ENCODE measurements at regions not wholly inside any gene's neighbourhood (a gene's known extent, or its start where the extent isn't known, plus 50 kb on each side); places are given as distances from the start of the nearest gene placed in this dataset.

DNA sequence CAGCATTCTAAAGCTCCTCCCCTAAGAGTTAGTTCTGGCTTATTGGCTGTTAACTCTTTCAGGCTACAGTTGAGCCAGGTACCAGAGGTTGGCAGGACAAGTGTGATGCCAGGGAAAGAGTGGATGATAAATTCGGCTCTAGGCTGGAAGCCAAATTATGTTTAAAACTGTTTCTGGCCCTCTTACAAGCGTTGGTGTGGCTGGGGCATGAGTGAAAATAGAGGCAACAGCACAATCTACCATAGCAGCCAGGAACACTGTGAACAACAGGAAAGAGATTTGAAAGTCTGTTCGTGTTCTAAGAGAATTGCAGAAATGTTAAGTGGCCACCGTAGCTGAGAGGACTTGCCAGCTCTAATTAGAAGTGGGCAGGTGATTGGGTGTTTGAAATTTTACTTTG lies 84.2 kb downstream of the CDC7 start:
- TF ChIP-seq EZH2 (IDR thresholded peaks at IDR 0.05; ENCODE audit: borderline replicate concordance, low read depth, low read length, poor library complexity, severe bottlenecking) = no peak
- TF ChIP-seq, protein P1, sequence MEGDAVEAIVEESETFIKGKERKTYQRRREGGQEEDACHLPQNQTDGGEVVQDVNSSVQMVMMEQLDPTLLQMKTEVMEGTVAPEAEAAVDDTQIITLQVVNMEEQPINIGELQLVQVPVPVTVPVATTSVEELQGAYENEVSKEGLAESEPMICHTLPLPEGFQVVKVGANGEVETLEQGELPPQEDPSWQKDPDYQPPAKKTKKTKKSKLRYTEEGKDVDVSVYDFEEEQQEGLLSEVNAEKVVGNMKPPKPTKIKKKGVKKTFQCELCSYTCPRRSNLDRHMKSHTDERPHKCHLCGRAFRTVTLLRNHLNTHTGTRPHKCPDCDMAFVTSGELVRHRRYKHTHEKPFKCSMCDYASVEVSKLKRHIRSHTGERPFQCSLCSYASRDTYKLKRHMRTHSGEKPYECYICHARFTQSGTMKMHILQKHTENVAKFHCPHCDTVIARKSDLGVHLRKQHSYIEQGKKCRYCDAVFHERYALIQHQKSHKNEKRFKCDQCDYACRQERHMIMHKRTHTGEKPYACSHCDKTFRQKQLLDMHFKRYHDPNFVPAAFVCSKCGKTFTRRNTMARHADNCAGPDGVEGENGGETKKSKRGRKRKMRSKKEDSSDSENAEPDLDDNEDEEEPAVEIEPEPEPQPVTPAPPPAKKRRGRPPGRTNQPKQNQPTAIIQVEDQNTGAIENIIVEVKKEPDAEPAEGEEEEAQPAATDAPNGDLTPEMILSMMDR (conservative IDR thresholded peaks at IDR 0.05; ENCODE audit: low read depth, low read length) = no peak
- no peak for DNase-seq (ENCODE audit: low spot score)
- ChIA-PET POLR2A (ENCODE audit: low non-redundant PET) (no interaction called here), CTCF (no interaction called here)
- no peaks in the 10 kb centered on the region for H3K9me3 ChIP-seq (ENCODE audit: low read depth, low read length, poor library complexity, severe bottlenecking)
- no peaks in the 10 kb centered on the region for H3K27me3 ChIP-seq (replicated peaks; ENCODE audit: insufficient read depth, low read depth, low read length, poor library complexity)
- no peak overlapping the region for H3K4me3 ChIP-seq (ENCODE audit: low read depth, low read length, poor library complexity, severe bottlenecking)
- BruUV-seq (replicated peaks) = no TSS peak
- intact Hi-C loops (cut with micrococcal nuclease; ENCODE audit: unreplicated experiment) = no loop called here
- no peaks in the 10 kb centered on the region for H3K4me1 ChIP-seq (ENCODE audit: insufficient read depth, low read length, poor library complexity, severe bottlenecking)
- no peak overlapping the region for H3K27ac ChIP-seq (ENCODE audit: low read depth, low read length, poor library complexity, severe bottlenecking)
- H3K36me3 ChIP-seq (ENCODE audit: insufficient read depth, low read length, poor library complexity, severe bottlenecking) = no peaks in the 10 kb centered on the region

DNA sequence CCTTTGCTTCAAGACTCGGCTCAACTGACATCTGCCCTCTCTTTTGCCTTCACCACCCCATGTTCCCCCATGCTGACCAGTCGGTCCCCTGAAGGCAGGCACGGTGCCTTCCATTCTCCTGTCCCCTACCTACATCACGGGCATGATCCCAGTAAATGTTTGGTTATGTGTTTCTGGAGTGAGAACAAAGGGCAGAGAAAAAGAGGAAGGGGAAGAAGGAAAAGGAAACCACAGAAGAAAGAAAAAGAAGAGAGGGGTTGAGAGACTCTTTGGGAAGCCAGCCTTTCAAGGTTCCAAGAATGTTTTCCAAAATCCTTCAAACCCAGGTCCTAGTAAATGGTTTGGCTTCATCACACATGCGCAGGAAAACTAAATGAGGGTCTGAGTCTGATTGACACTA lies 84.9 kb downstream of the CDC7 start:
- Histone ChIP-seq H3K4me3 (ENCODE audit: low read depth, low read length, poor library complexity, severe bottlenecking) (no peak overlapping the region), H3K36me3 (ENCODE audit: insufficient read depth, low read length, poor library complexity, severe bottlenecking) (no peaks in the 10 kb centered on the region), H3K9me3 (ENCODE audit: low read depth, low read length, poor library complexity, severe bottlenecking) (no peaks in the 10 kb centered on the region), H3K27ac (ENCODE audit: low read depth, low read length, poor library complexity, severe bottlenecking) (no peak overlapping the region), H3K4me1 (ENCODE audit: insufficient read depth, low read length, poor library complexity, severe bottlenecking) (no peaks in the 10 kb centered on the region), H3K27me3 (replicated peaks; ENCODE audit: insufficient read depth, low read depth, low read length, poor library complexity) (no peaks in the 10 kb centered on the region)
- DNase-seq (ENCODE audit: low spot score) = no peak
- ChIA-PET CTCF (no interaction called here), POLR2A (ENCODE audit: low non-redundant PET) (no interaction called here)
- intact Hi-C loops (cut with micrococcal nuclease; ENCODE audit: unreplicated experiment) = no loop called here
- TF ChIP-seq, protein P1 (conservative IDR thresholded peaks at IDR 0.05; ENCODE audit: low read depth, low read length) = no peak
- no peak for TF ChIP-seq EZH2 (IDR thresholded peaks at IDR 0.05; ENCODE audit: borderline replicate concordance, low read depth, low read length, poor library complexity, severe bottlenecking)
- no TSS peak for BruUV-seq (replicated peaks)

DNA sequence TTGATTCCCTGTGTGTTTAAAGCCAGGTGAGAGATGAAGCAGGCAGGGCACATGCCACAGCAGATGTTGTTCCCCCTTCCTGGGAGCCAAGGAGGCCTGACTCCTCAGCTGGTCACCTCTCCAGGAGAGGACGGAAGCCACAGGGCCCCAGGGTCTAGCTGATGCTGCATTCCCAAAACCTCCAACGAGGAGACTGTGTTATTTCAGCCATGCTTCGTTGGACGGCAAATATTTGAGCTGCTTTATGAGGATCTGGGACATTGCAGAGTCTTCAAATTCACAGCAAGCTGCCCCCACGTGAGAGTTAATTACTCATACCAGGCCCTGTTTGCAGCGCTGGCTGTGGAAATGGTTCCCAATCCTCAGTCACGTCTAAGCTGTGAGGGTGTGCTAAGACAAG lies 85.3 kb downstream of the CDC7 start:
- BruUV-seq (replicated peaks) = no TSS peak
- no peak overlapping the region for H3K4me3 ChIP-seq (ENCODE audit: low read depth, low read length, poor library complexity, severe bottlenecking)
- H3K27ac ChIP-seq (ENCODE audit: low read depth, low read length, poor library complexity, severe bottlenecking) = no peak overlapping the region
- H3K36me3 ChIP-seq (ENCODE audit: insufficient read depth, low read length, poor library complexity, severe bottlenecking) = no peaks in the 10 kb centered on the region
- POLR2A ChIA-PET (ENCODE audit: low non-redundant PET) = no interaction called here
- H3K27me3 ChIP-seq (replicated peaks; ENCODE audit: insufficient read depth, low read depth, low read length, poor library complexity) = no peaks in the 10 kb centered on the region
- no peaks in the 10 kb centered on the region for H3K9me3 ChIP-seq (ENCODE audit: low read depth, low read length, poor library complexity, severe bottlenecking)
- no peak for DNase-seq (ENCODE audit: low spot score)
- CTCF ChIA-PET = no interaction called here
- H3K4me1 ChIP-seq (ENCODE audit: insufficient read depth, low read length, poor library complexity, severe bottlenecking) = no peaks in the 10 kb centered on the region
- intact Hi-C loops (cut with micrococcal nuclease; ENCODE audit: unreplicated experiment) = no loop called here
- no peak for TF ChIP-seq EZH2 (IDR thresholded peaks at IDR 0.05; ENCODE audit: borderline replicate concordance, low read depth, low read length, poor library complexity, severe bottlenecking)
- TF ChIP-seq, protein P1 (conservative IDR thresholded peaks at IDR 0.05; ENCODE audit: low read depth, low read length) = no peak

All from A673 (cell line).